GM21423 (cell line): ENCODE measurements at regions not wholly inside any gene's neighbourhood (a gene's known extent, or its start where the extent isn't known, plus 50 kb on each side); places are given as distances from the start of the nearest gene placed in this dataset.

Experiments used
- ATAC-seq: cut with Tn5 transposase; IDR thresholded peaks from one replicate; pipeline ENCODE4 v1.9.1; 2021; ENCODE audit warnings: mild to moderate bottlenecking, moderate library complexity; ENCODE audit not compliant: unreplicated experiment

GRCh38 chr14:98847521-98848468 lies 424.2 kb downstream of the BCL11B start:
- no peak for ATAC-seq

DNA sequence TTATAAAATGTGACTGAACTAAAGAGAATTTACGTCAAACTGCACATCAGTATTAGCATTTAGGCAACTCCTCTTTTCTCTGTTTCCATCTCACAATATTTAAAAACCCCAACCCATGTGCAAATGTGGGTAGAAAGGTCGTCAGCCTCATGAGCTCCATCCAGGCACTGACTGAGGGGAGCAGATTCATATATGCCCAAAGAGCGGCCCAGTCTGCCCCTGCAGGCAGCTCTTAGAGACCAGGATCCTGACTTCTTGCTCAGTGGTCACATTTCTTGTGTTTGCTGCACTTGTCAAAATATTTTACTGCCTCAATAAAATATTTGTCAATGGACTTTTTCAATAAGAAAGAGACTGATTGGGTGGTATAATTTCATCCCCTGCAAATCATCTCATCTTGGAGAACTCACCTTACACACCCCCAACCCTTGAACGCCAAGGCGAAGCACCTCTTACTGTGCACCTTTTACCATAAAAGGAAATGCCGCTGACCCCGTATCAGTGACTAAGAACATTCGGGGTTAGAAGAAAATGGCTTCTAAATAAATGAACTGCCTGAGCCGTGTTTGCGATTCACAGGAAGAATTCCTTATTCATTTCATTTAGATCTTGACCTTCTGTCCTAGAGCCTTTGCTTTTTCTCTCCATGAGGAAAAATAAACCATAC lies 418.8 kb downstream of the BCL11B start:
- no peak for ATAC-seq

DNA sequence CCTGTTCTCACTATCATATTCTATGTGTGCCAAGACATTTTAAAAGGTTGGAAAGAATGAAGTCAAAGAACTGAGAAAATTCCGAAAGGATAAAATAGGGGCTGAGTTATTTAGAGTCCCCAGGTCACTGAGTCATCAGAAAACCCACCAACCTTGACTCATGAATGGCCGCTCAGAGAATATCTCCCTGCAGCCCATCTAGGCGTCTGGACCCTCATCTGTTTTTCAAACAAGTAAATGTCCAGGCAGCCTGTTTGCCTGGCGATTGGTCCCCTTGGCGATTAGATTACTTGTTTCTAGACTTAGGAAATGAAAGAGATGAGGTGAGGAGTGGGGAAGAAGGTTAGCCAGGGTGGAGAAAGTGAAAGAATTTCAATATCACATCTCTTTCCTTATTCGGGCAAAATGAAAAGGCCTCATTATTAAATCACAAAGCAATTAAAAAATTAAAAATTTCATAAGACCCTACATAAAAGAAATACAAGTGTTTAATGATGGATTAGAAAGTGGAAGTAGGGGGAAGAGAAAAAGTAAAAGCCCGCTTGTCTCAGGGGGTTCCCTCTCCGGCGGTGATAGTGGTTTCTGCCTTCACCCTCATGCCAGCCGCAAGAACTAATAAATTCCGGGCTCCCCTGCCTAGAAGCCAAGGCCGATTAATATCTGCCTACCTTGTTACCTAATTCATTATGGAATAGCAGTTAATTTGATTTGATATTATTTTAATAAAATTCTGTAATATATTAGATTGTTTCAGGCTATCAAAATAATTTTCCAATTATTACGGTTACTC lies 415.9 kb downstream of the BCL11B start:
- ATAC-seq, result no peak

DNA sequence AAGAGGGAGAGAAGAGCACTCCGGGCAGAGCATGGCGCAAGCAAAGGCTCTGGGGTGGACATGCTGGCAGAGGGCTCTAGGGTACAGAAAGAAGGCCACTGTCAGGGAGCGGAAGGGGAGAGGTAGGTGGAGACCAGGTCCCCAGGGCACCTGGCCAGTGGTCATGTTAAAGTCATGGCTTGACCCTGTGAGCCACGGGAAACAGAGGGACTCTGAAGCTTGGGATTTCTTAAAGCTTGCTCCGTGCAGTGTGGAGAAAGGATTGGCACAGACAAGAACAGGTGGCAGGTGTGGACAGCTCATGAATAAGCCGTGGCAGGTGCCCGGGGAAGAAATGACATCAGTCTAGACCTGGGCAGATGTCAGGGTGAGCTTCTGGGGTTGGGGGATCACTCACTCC lies 413.8 kb downstream of the BCL11B start:
- ATAC-seq, result no peak

- no peak for ATAC-seq
Measured at GRCh38 chr14:98858561-98858960, 413.4 kb downstream of the BCL11B start.

DNA sequence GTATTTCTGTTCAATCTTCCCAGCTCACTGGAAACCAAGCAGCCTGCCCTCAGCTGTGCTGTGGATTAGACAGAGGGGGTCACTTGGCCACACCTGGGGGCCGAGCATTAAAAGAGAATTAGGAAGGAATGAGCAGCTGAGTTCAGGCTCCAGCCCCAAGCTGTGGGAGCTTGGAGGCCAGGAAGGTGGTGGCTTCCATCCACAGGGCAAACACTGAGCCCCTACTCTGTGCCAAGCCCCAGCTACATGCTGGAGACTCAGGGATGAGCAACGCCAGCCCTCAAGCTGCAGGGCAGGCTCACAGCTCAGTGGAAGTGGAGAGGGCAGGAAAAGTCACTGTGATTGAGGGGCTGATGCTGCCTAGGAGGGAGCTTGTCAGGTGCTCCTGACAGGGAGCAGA lies 412.7 kb downstream of the BCL11B start:
- ATAC-seq, result no peak

DNA sequence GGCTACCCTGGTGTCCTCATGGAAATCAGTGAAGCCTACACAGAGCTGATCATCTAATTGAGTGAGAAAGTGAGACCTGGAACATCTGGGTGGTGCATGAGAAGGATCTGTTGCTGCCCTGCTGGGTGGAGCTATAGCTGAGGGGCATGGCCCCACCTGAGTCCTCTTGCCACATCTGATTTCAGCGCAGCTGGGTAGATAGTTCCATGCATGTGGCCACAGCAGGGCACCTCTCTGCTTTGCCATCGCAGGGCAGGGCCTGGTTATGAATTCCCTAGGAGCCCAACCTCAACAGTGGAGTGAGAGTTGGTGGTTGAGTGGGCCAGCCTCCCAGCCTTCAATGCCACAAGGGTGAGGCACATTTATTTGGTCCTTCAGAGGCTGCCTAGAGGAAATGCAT lies 407.8 kb downstream of the BCL11B start:
- no peak for ATAC-seq

- no peak for ATAC-seq
Measured at GRCh38 chr14:98867146-98867545, 404.9 kb downstream of the BCL11B start.

DNA sequence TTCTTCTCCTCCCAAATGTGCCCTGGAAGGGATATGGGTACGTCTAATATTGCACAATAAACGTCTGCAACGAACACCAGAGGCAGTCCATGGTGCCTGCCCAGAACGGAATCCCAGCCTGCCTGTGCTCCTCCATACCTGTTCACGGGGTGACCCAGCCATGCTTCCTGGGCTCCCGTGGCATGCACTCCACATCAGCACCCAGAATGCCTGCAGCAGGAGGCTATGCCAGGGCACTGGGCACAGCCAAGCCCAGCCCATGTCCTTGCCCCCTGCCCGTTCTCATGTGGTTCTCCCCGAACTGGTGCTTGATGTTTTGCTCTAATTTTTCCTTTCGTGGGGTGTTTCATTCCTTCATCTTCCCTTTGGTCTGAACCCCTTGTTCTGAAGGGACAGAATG lies 404.3 kb downstream of the BCL11B start:
- no peak for ATAC-seq

GRCh38 chr14:98868866-98869265 lies 403.1 kb downstream of the BCL11B start:
- ATAC-seq, result no peak

DNA sequence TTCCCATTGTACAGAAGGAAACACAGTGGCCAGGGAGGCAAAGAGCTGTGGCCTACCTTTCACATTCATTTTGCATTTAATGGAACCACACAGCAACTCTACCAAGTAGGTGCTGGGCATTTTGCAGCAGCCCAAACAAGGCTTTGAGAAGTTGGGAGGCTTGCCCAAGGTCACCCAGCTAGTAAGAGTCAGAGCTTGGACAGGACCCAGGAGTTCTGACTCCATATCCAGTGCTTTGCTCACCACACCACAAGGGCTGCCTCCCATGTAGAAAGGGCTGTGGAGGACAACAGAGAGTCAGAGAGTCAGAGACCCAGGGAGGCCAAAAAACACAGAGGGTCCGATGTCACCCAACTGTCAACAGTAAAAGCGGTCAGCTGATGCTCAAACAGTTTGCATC lies 400.2 kb downstream of the BCL11B start:
- no peak for ATAC-seq

DNA sequence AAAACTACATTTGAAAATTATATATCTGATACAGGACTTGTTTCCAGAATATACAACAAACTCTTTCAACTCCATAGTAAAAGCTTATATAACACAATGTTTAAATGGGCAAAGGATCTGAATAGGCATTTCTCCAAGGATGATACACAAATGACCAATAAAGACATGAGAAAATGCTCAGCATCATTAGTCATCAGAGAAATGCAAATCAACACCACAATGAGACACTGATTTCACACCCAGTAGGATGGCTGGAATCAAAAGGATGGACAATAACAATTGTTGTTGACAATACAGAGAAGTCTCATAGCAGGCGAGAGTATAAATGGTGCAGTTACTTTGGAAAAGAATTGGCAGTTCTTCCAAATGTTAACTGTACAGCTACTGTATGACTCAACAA lies 394.9 kb downstream of the BCL11B start:
- ATAC-seq, result no peak

DNA sequence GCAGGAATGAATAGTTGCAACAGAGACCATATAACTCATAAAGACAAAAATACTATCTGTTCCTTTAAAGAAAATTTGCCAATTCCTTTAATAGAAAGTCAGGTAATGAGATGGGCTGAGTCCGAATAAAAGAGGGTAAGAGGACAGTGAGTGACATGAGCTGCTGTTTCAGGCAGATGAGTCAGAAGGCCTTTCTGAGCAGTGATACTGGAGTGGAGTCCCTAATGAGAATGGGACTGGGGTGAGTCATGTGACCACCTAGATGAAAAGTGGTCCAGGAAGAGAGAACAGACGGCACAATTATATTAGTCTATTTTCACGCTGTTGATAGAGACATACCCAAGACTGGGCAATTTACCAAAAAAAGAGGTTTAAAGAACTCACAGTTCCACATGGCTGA lies 393.7 kb downstream of the BCL11B start:
- no peak for ATAC-seq

- ATAC-seq, result no peak
Measured at GRCh38 chr14:98886982-98887381, 385.0 kb downstream of the BCL11B start.

DNA sequence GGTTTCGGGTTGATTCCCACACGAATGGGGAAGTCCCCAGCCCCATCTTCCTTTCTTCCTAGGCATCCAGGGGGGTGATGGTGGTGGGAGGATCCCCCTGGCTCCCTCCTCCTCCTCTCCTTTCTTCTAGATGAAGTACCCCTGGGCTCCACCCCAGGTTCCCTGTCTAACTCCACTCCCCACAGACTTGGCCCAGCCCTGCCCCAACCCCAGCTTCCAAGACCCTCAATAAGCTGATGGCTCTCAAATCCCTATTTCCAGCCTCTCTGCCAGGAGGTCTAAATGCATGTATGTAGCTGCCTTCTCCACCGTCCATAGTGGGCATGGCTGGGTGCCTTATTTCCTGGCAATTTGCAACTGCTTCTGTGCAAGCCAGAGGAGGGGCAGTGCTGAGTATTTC lies 383.7 kb downstream of the BCL11B start:
- ATAC-seq, result no peak

GRCh38 chr14:98888927-98889835 lies 382.8 kb downstream of the BCL11B start:
- no peak for ATAC-seq

DNA sequence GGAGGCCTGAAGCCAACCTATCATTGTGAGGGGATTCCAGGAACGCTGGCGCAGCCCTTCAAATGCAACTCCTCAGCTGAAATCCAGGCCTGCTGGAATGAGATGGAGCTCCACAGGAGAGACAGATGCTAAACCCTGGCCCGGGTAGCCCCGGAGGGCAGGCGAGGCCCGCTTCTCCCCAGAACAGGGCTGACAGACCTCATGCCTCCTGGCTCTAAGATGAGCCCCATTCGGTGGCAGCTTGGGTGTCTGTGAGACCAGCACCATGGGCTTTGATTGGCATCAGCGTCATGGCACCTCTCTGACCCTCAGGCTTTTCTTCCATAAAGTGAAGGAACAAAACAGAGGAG lies 382.2 kb downstream of the BCL11B start:
- ATAC-seq, result no peak

- no peak for ATAC-seq
Measured at GRCh38 chr14:98890556-98891340, 381.2 kb downstream of the BCL11B start.

- ATAC-seq, result no peak
Measured at GRCh38 chr14:98893675-98894074, 378.3 kb downstream of the BCL11B start.

GRCh38 chr14:98894600-98894999 lies 377.4 kb downstream of the BCL11B start:
- no peak for ATAC-seq
